Ishikawa (cell line): ENCODE measurements at regions not wholly inside any gene's neighbourhood (a gene's known extent, or its start where the extent isn't known, plus 50 kb on each side); places are given as distances from the start of the nearest gene placed in this dataset.

ENCODE experiments used
- CEBPB ChIP-seq: IDR thresholded peaks from 2 replicates; pipeline ENCODE4 v1.6.1; 2012
- CREB1 ChIP-seq: IDR thresholded peaks from 2 replicates; pipeline ENCODE4 v1.6.1; 2012; ENCODE audit warnings: low read depth
- EP300 ChIP-seq: IDR thresholded peaks from 2 replicates; pipeline ENCODE4 v1.6.1; 2012; ENCODE audit warnings: borderline replicate concordance
- FOXM1 ChIP-seq: IDR thresholded peaks from 2 replicates; pipeline ENCODE4 v1.6.1; 2012; ENCODE audit warnings: low read depth, borderline replicate concordance
- NFIC ChIP-seq: IDR thresholded peaks from 2 replicates; pipeline ENCODE4 v1.6.1; 2012
- RAD21 ChIP-seq: IDR thresholded peaks from 2 replicates; pipeline ENCODE4 v1.6.1; 2012; ENCODE audit warnings: low read depth
- TAF1 ChIP-seq: IDR thresholded peaks from 2 replicates; pipeline ENCODE4 v1.6.1; 2012; ENCODE audit warnings: low read depth, mild to moderate bottlenecking
- TCF12 ChIP-seq: IDR thresholded peaks from 2 replicates; pipeline ENCODE4 v1.6.1; 2012; ENCODE audit warnings: low read depth
- TEAD4 ChIP-seq: IDR thresholded peaks from 2 replicates; pipeline ENCODE4 v1.6.1; 2012
- YY1 ChIP-seq: IDR thresholded peaks from 2 replicates; pipeline ENCODE4 v1.6.1; 2012; ENCODE audit warnings: low read depth
- TF ChIP-seq, protein P1 (sequence below): IDR thresholded peaks from 2 replicates; pipeline ENCODE4 v1.6.1; 2012; ENCODE audit warnings: low read depth, mild to moderate bottlenecking

GRCh38 chr9:129456549-129457324, 164.2 kb downstream of the C9orf50 start:
- no peak for TF ChIP-seq EP300
- no peak for TF ChIP-seq RAD21
- TF ChIP-seq YY1: no peak
- no peak for TF ChIP-seq TCF12
- no peak for TF ChIP-seq CEBPB
- no peak for TF ChIP-seq TAF1
- TF ChIP-seq CREB1: no peak
- TF ChIP-seq, protein P1, sequence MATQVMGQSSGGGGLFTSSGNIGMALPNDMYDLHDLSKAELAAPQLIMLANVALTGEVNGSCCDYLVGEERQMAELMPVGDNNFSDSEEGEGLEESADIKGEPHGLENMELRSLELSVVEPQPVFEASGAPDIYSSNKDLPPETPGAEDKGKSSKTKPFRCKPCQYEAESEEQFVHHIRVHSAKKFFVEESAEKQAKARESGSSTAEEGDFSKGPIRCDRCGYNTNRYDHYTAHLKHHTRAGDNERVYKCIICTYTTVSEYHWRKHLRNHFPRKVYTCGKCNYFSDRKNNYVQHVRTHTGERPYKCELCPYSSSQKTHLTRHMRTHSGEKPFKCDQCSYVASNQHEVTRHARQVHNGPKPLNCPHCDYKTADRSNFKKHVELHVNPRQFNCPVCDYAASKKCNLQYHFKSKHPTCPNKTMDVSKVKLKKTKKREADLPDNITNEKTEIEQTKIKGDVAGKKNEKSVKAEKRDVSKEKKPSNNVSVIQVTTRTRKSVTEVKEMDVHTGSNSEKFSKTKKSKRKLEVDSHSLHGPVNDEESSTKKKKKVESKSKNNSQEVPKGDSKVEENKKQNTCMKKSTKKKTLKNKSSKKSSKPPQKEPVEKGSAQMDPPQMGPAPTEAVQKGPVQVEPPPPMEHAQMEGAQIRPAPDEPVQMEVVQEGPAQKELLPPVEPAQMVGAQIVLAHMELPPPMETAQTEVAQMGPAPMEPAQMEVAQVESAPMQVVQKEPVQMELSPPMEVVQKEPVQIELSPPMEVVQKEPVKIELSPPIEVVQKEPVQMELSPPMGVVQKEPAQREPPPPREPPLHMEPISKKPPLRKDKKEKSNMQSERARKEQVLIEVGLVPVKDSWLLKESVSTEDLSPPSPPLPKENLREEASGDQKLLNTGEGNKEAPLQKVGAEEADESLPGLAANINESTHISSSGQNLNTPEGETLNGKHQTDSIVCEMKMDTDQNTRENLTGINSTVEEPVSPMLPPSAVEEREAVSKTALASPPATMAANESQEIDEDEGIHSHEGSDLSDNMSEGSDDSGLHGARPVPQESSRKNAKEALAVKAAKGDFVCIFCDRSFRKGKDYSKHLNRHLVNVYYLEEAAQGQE: no peak
- TF ChIP-seq TEAD4: no peak
- no peak for TF ChIP-seq FOXM1
- TF ChIP-seq NFIC: no peak
